ENCODE measurements at regions not wholly inside any gene's neighbourhood (a gene's known extent, or its start where the extent isn't known, plus 50 kb on each side); places are given as distances from the start of the nearest gene placed in this dataset.

DNA sequence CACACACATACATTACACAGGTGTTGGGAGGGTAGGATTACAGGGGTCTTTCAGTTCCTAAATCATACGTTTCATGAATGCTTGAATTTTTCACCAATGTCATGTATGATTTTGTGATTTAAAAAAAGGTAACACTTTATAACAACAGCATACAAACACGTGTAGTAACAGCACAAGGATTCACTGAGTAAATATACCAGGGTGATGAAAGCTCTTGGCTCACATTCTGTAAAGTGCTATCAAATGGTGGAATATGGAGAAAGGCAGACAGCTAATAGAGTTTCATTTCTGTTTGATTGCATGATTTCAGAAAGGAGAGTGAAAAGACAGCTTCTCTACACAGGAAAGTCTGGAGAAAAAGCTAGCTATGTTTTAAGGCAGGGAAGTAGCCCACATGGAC is 231.9 kb downstream of the CD83 start:
- no peak for TF ChIP-seq POLR2A (IDR thresholded peaks at IDR 0.05; ENCODE audit: low read length)
- no peak for TF ChIP-seq GATA1 (IDR thresholded peaks at IDR 0.05; ENCODE audit: low read depth, low read length)

Measured in erythroblast (primary cell).